ENCODE measurements at regions not wholly inside any gene's neighbourhood (a gene's known extent, or its start where the extent isn't known, plus 50 kb on each side); places are given as distances from the start of the nearest gene placed in this dataset.

DNA sequence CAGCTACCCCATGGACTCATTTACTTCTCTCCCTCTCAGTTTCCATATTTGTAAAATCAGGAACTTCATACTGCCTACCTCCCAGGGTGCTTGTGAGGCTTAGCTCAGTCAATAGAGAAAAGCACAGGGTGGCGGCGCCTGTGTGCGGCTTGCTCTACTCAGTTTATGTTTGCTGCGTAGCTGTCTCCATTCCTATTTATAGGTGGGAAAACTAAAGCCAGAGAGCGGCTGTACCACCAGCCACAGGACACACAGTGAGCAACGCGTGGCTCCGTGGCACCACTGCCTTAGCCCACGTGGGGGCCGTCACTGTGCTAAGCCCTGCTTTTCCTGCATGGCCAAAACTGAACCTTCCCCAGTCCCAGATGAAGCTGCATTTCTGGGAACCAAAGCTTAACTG, 292.4 kb downstream of the TEX29 start:
- H3K4me3 ChIP-seq: no peak overlapping the region
- WGBS, 5 donors: 87 to 94% (median 88%) methylated on average over 10 of the region's 10 CpGs
- H3K27ac ChIP-seq: no peak overlapping the region
- H3K27me3 ChIP-seq: peaks cover 0 to 17% (median 0%) of the 10 kb centered on the region in 3 donors
- no peaks in the 10 kb centered on the region for H3K36me3 ChIP-seq
- no peak for DNase-seq
- H3K4me1 ChIP-seq: no peaks in the 10 kb centered on the region
- H3K9me3 ChIP-seq: no peaks in the 10 kb centered on the region
- no peak for TF ChIP-seq POLR2AphosphoS5 (IDR thresholded peaks at IDR 0.05)
- no peak for TF ChIP-seq POLR2A (IDR thresholded peaks at IDR 0.05)
- intact Hi-C loops (cut with DNase I; ENCODE audit: low total_unique reads): no loop called here

DNA sequence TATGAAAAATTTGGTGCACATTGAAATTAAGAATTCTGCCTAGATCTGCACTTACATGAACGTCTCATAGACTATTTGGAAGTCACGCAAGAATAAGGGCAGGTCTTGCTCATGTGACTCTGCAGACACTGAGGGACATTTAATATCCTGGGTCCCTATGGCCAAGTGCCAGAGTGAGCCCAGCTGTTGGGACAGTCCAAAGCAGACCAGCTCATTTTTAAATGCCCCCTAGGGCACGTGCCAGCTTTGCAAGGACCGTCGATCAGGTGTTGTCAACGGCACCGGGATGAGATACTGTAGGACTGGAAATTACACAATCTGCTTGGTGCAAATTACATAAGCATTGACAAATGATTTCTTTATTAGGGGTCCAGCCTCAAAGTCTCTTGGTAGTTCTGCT, 293.6 kb downstream of the TEX29 start:
- DNase-seq: no peak
- no peak for TF ChIP-seq EP300 (IDR thresholded peaks at IDR 0.05)
- no peak for TF ChIP-seq POLR2AphosphoS5 (IDR thresholded peaks at IDR 0.05)
- TF ChIP-seq POLR2A (IDR thresholded peaks at IDR 0.05): no peak
- no peak for TF ChIP-seq CTCF (IDR thresholded peaks at IDR 0.05)
- WGBS, 5 donors: 67 to 77% (median 76%) methylated on average over 7 of the region's 7 CpGs

DNA sequence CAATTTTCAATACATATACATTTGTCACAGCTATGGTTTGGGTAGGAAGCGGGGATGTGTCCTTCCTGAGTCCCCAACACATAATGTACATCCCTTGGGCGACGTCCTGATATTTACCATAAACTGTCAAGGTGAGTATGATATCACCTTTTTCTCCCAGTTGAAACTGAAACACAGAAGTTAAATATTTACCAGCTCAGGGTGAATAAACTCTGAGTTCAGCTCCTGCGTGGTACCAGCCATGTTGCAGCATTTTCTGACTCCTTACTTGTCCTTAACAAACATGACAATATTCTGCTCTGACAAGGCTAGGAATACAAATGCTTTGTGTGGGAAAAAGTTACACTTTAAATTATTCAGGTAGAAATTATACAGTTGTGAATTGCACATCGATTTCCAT, 294.2 kb downstream of the TEX29 start:
- intact Hi-C loops (cut with DNase I; ENCODE audit: low total_unique reads): no loop called here
- 43 to 59% (median 49%) methylated on average over 5 of the region's 5 CpGs for WGBS, 5 donors

More for the DNA sequence above, 293.6 kb downstream of the TEX29 start:
- Histone ChIP-seq H3K4me3 (no peak overlapping the region), H3K27me3 (peaks cover 0 to 16% (median 0%) of the 10 kb centered on the region in 3 donors), H3K4me1 (no peaks in the 10 kb centered on the region), H3K36me3 (no peaks in the 10 kb centered on the region), H3K27ac (no peak overlapping the region), H3K9me3 (no peaks in the 10 kb centered on the region)
- intact Hi-C loops (cut with DNase I; ENCODE audit: low total_unique reads): no loop called here

DNA sequence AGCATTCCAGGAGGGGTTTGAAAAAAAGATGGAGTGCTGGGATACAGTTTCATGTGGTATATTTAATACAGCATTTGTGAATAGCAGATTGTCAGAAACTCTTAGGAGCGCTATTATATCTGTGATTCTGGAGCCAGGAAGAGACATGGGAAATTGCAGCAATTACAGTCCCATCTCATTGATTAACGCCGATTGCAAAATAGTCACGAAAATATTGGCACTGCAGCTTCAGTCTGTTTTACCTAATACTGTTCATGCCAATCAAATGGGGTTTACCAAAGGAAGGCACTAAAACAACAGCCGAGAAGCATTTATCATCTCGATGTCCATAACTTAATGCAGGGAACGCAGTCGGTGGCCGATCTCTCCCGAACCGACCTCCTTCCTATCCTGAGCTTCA, 295.8 kb downstream of the TEX29 start:
- no peak for DNase-seq
- Histone ChIP-seq H3K27ac (no peak overlapping the region), H3K27me3 (peaks cover 0 to 18% (median 0%) of the 10 kb centered on the region in 3 donors), H3K9me3 (no peaks in the 10 kb centered on the region), H3K36me3 (no peaks in the 10 kb centered on the region), H3K4me1 (no peaks in the 10 kb centered on the region), H3K4me3 (no peak overlapping the region)
- TF ChIP-seq POLR2AphosphoS5 (IDR thresholded peaks at IDR 0.05) (no peak), CTCF (IDR thresholded peaks at IDR 0.05) (no peak), EP300 (IDR thresholded peaks at IDR 0.05) (no peak)
- intact Hi-C loops (cut with DNase I; ENCODE audit: low total_unique reads): no loop called here
- WGBS, 5 donors: 82 to 87% (median 85%) methylated on average over 11 of the region's 11 CpGs

More for the DNA sequence above, 294.2 kb downstream of the TEX29 start:
- Histone ChIP-seq H3K4me1 (no peaks in the 10 kb centered on the region), H3K9me3 (no peaks in the 10 kb centered on the region), H3K27me3 (peaks cover 0 to 10% (median 0%) of the 10 kb centered on the region in 3 donors), H3K27ac (no peak overlapping the region), H3K36me3 (no peaks in the 10 kb centered on the region), H3K4me3 (no peak overlapping the region)
- TF ChIP-seq POLR2A (IDR thresholded peaks at IDR 0.05) (no peak), CTCF (IDR thresholded peaks at IDR 0.05) (no peak), POLR2AphosphoS5 (IDR thresholded peaks at IDR 0.05) (no peak), EP300 (IDR thresholded peaks at IDR 0.05) (no peak)
- DNase-seq: peak in 1 of 2 donors; percentile 63

DNA sequence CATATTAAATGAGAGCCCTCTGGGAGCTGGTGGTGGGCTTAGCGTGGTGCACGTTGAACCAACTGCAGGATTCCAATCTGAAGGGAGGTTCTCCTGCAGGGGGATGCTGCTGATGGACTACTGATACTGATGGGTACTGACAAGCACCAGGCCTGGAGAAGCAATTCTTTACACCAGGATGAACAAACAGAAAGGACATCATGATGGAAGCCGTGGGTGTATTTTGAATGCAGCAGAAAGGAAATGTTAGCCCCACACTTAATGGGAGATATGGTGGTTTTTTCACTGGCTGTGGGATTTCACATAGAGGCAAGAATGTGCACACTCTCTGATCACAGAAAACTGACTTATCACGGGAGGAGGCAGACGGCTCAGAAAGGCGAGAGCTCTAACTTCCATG, 299.7 kb downstream of the TEX29 start:
- no peak for DNase-seq
- no peak for TF ChIP-seq CTCF (IDR thresholded peaks at IDR 0.05)
- TF ChIP-seq POLR2AphosphoS5 (IDR thresholded peaks at IDR 0.05): no peak
- TF ChIP-seq EP300 (IDR thresholded peaks at IDR 0.05): no peak
- no peak for TF ChIP-seq POLR2A (IDR thresholded peaks at IDR 0.05)
- H3K27me3 ChIP-seq: peaks cover 0 to 10% (median 0%) of the 10 kb centered on the region in 3 donors
- no peak overlapping the region for H3K27ac ChIP-seq
- no peaks in the 10 kb centered on the region for H3K9me3 ChIP-seq
- intact Hi-C loops (cut with DNase I; ENCODE audit: low total_unique reads): no loop called here
- H3K4me1 ChIP-seq: no peaks in the 10 kb centered on the region
- H3K36me3 ChIP-seq: no peaks in the 10 kb centered on the region
- 85 to 93% (median 86%) methylated on average over 6 of the region's 6 CpGs for WGBS, 5 donors
- H3K4me3 ChIP-seq: no peak overlapping the region

Data from stomach (tissue), 8 donors.